ENCODE measurements at regions not wholly inside any gene's neighbourhood (a gene's known extent, or its start where the extent isn't known, plus 50 kb on each side); places are given as distances from the start of the nearest gene placed in this dataset.
"Not testable (repeated sequence)": the region's sequence is repeated elsewhere in the genome, so short reads cannot be mapped to it uniquely, and the experiment has no call there.

- intact Hi-C loops (cut with DNase I): no loop called here
Observed at GRCh38 chr5:121503111-121503840, 348.4 kb upstream of the FTMT start.

GRCh38 chr5:121516997-121517396 lies 334.7 kb upstream of the FTMT start:
- intact Hi-C loops (cut with DNase I): no loop called here
- DNase-seq (ENCODE audit: low spot score): no peak

More at GRCh38 chr5:121503111-121503840, 348.4 kb upstream of the FTMT start:
- DNase-seq (ENCODE audit: low spot score): no peak

GRCh38 chr5:121525706-121526105 lies 326.0 kb upstream of the FTMT start:
- no peak for DNase-seq (ENCODE audit: low spot score)
- intact Hi-C loops (cut with DNase I): no loop called here

GRCh38 chr5:121526908-121527307 lies 324.8 kb upstream of the FTMT start:
- intact Hi-C loops (cut with DNase I): no loop called here

GRCh38 chr5:121533814-121534213 lies 317.9 kb upstream of the FTMT start:
- no peak for DNase-seq (ENCODE audit: low spot score)
- intact Hi-C loops (cut with DNase I): no loop called here

More at GRCh38 chr5:121526908-121527307, 324.8 kb upstream of the FTMT start:
- no peak for DNase-seq (ENCODE audit: low spot score)

- no peak for DNase-seq (ENCODE audit: low spot score)
- intact Hi-C loops (cut with DNase I): no loop called here
Observed at GRCh38 chr5:121550989-121551388, 300.7 kb upstream of the FTMT start.

GRCh38 chr5:121559832-121560231 lies 291.9 kb upstream of the FTMT start:
- DNase-seq (ENCODE audit: low spot score): no peak
- intact Hi-C loops (cut with DNase I): no loop called here

- DNase-seq (ENCODE audit: low spot score): no peak
- intact Hi-C loops (cut with DNase I): no loop called here
Observed at GRCh38 chr5:121572061-121572460, 279.6 kb upstream of the FTMT start.

- intact Hi-C loops (cut with DNase I): no loop called here
- DNase-seq (ENCODE audit: low spot score): no peak
Observed at GRCh38 chr5:121573721-121574382, 277.8 kb upstream of the FTMT start.

GRCh38 chr5:121581588-121581987 lies 270.1 kb upstream of the FTMT start:
- intact Hi-C loops (cut with DNase I): no loop called here

GRCh38 chr5:121596882-121597281 lies 254.8 kb upstream of the FTMT start:
- intact Hi-C loops (cut with DNase I): no loop called here

More at GRCh38 chr5:121581588-121581987, 270.1 kb upstream of the FTMT start:
- DNase-seq (ENCODE audit: low spot score): no peak

GRCh38 chr5:121608826-121609225 lies 242.9 kb upstream of the FTMT start:
- no peak for DNase-seq (ENCODE audit: low spot score)
- intact Hi-C loops (cut with DNase I): no loop called here

More at GRCh38 chr5:121596882-121597281, 254.8 kb upstream of the FTMT start:
- no peak for DNase-seq (ENCODE audit: low spot score)

- DNase-seq (ENCODE audit: low spot score): no peak
- intact Hi-C loops (cut with DNase I): no loop called here
Observed at GRCh38 chr5:121624035-121624434, 227.6 kb upstream of the FTMT start.

- intact Hi-C loops (cut with DNase I): no loop called here
- DNase-seq (ENCODE audit: low spot score): no peak
Observed at GRCh38 chr5:121628783-121629182, 222.9 kb upstream of the FTMT start.

GRCh38 chr5:121630402-121630801 lies 221.3 kb upstream of the FTMT start:
- intact Hi-C loops (cut with DNase I): loop anchor here (10.0 kb wide), 1 partner anchor 254 kb away; no protein-coding TSS in a partner anchor
- no peak for DNase-seq (ENCODE audit: low spot score)

GRCh38 chr5:121634946-121635345 lies 216.7 kb upstream of the FTMT start:
- no peak for DNase-seq (ENCODE audit: low spot score)
- intact Hi-C loops (cut with DNase I): loop anchor here (10.0 kb wide), 1 partner anchor 250 kb away; no protein-coding TSS in a partner anchor

- intact Hi-C loops (cut with DNase I): loop anchor here (10.0 kb wide), 1 partner anchor 247 kb away; no protein-coding TSS in a partner anchor
- no peak for DNase-seq (ENCODE audit: low spot score)
Observed at GRCh38 chr5:121638126-121638525, 213.6 kb upstream of the FTMT start.

GRCh38 chr5:121640298-121640697 lies 211.4 kb upstream of the FTMT start:
- no peak for DNase-seq (ENCODE audit: low spot score)
- intact Hi-C loops (cut with DNase I): no loop called here

GRCh38 chr5:121658221-121658620 lies 193.5 kb upstream of the FTMT start:
- DNase-seq (ENCODE audit: low spot score): no peak
- intact Hi-C loops (cut with DNase I): no loop called here

- no peak for DNase-seq (ENCODE audit: low spot score)
- intact Hi-C loops (cut with DNase I): no loop called here
Observed at GRCh38 chr5:121660142-121660541, 191.5 kb upstream of the FTMT start.

- intact Hi-C loops (cut with DNase I); DNase-seq (ENCODE audit: low spot score): not testable (repeated sequence)
Observed at GRCh38 chr5:121665542-121665941, 186.1 kb upstream of the FTMT start.
